Dedifferentiated amniotic fluid mesenchymal stem cell (primary cell): ENCODE measurements at regions not wholly inside any gene's neighbourhood (a gene's known extent, or its start where the extent isn't known, plus 50 kb on each side); places are given as distances from the start of the nearest gene placed in this dataset.
"Not testable (repeated sequence)": the region's sequence is repeated elsewhere in the genome, so short reads cannot be mapped to it uniquely, and the experiment has no call there.

Experiments used
- DNase-seq: peaks from one replicate; pipeline ENCODE4 v3.0.0-alpha.2; 2016; ENCODE audit errors: extremely low spot score

- no peak for DNase-seq
Observed at GRCh38 chr2:51899643-51900042, 867.7 kb upstream of the NRXN1 start.

GRCh38 chr2:51894584-51894983 lies 862.7 kb upstream of the NRXN1 start:
- not testable (repeated sequence) for DNase-seq

- DNase-seq = no peak
Observed at GRCh38 chr2:51888120-51888519, 856.2 kb upstream of the NRXN1 start.

GRCh38 chr2:51881673-51882072 lies 849.7 kb upstream of the NRXN1 start:
- no peak for DNase-seq

- DNase-seq = no peak
Observed at GRCh38 chr2:51880153-51880552, 848.2 kb upstream of the NRXN1 start.

GRCh38 chr2:51866361-51866760 lies 834.4 kb upstream of the NRXN1 start:
- DNase-seq = no peak

- DNase-seq = no peak
Observed at GRCh38 chr2:51859260-51859659, 827.3 kb upstream of the NRXN1 start.

GRCh38 chr2:51855683-51856082 lies 823.8 kb upstream of the NRXN1 start:
- no peak for DNase-seq

- DNase-seq = no peak
Observed at GRCh38 chr2:51846796-51847195, 814.9 kb upstream of the NRXN1 start.

- no peak for DNase-seq
Observed at GRCh38 chr2:51846018-51846417, 814.1 kb upstream of the NRXN1 start.

- no peak for DNase-seq
Observed at GRCh38 chr2:51844596-51844995, 812.7 kb upstream of the NRXN1 start.

- DNase-seq = no peak
Observed at GRCh38 chr2:51829477-51829876, 797.5 kb upstream of the NRXN1 start.

- no peak for DNase-seq
Observed at GRCh38 chr2:51825823-51826222, 793.9 kb upstream of the NRXN1 start.

GRCh38 chr2:51813247-51813646 lies 781.3 kb upstream of the NRXN1 start:
- DNase-seq = peak; percentile 64

GRCh38 chr2:51812138-51812866 lies 780.4 kb upstream of the NRXN1 start:
- DNase-seq = no peak

- DNase-seq = no peak
Observed at GRCh38 chr2:51810197-51810596, 778.3 kb upstream of the NRXN1 start.

- no peak for DNase-seq
Observed at GRCh38 chr2:51807229-51807628, 775.3 kb upstream of the NRXN1 start.

GRCh38 chr2:51795248-51795888 lies 763.4 kb upstream of the NRXN1 start:
- DNase-seq = no peak

GRCh38 chr2:51791496-51791895 lies 759.6 kb upstream of the NRXN1 start:
- no peak for DNase-seq

GRCh38 chr2:51790854-51791253 lies 758.9 kb upstream of the NRXN1 start:
- DNase-seq = no peak

- DNase-seq = no peak
Observed at GRCh38 chr2:51789918-51790317, 758.0 kb upstream of the NRXN1 start.

- DNase-seq = no peak
Observed at GRCh38 chr2:51782921-51783765, 751.2 kb upstream of the NRXN1 start.

- DNase-seq = no peak
Observed at GRCh38 chr2:51781691-51782090, 749.8 kb upstream of the NRXN1 start.
